Liver (tissue), 8 donors: ENCODE measurements at regions not wholly inside any gene's neighbourhood (a gene's known extent, or its start where the extent isn't known, plus 50 kb on each side); places are given as distances from the start of the nearest gene placed in this dataset.

Source experiments
- DNase-seq: peaks from one replicate; pipeline ENCODE4 v3.0.0-alpha.2; 2017; ENCODE audit warnings: low spot score
- H3K27ac ChIP-seq, 2 donors: one replicate each; pipeline ENCODE4 v1.7.0; 2013; ENCODE audit warnings: inconsistent platforms in 2 of 2, low read length in 2 of 2, control low read depth in 1 of 2, low read depth in 1 of 2, mild to moderate bottlenecking in 1 of 2
- H3K27me3 ChIP-seq, 4 donors: one replicate each; pipeline versions ENCODE4 v1.6.1 to v1.7.0; 2013; ENCODE audit warnings: low read length in 3 of 4, inconsistent platforms in 1 of 4, mild to moderate bottlenecking in 1 of 4, moderate library complexity in 1 of 4; ENCODE audit not compliant: control insufficient read depth in 4 of 4, insufficient read depth in 4 of 4
- H3K36me3 ChIP-seq, 4 donors: one replicate each; pipeline versions ENCODE4 v1.6.1 to v1.7.0; 2013; ENCODE audit warnings: low read length in 3 of 4, mild to moderate bottlenecking in 3 of 4, low read depth in 1 of 4, moderate library complexity in 1 of 4; ENCODE audit not compliant: control insufficient read depth in 4 of 4, insufficient read depth in 3 of 4
- H3K4me1 ChIP-seq, 4 donors: one replicate each; pipeline versions ENCODE4 v1.6.1 to v1.7.0; 2013; ENCODE audit warnings: low read length in 3 of 4, mild to moderate bottlenecking in 3 of 4, moderate library complexity in 1 of 4; ENCODE audit not compliant: control insufficient read depth in 4 of 4, insufficient read depth in 4 of 4
- H3K4me3 ChIP-seq, 3 donors: one replicate each; pipeline versions ENCODE4 v1.6.1 to v1.7.0; 2013; ENCODE audit warnings: low read length in 3 of 3, control low read depth in 1 of 3, low read depth in 1 of 3, mild to moderate bottlenecking in 1 of 3
- H3K9ac ChIP-seq, 2 donors: one replicate each; pipeline ENCODE4 v1.7.0; 2013; ENCODE audit warnings: low read length in 2 of 2, mild to moderate bottlenecking in 2 of 2, moderate library complexity in 2 of 2, control low read depth in 1 of 2, low read depth in 1 of 2
- H3K9me3 ChIP-seq, 4 donors: one replicate each; pipeline versions ENCODE4 v1.6.1 to v1.7.0; 2013; ENCODE audit warnings: low read length in 3 of 4; ENCODE audit not compliant: control insufficient read depth in 4 of 4
- EGR1 ChIP-seq, 2 donors: IDR thresholded peaks; 2 replicates each; pipeline ENCODE4 v1.6.1; 2016 to 2018; ENCODE audit warnings: antibody characterized with exemption in 2 of 2, low read depth in 2 of 2
- GABPA ChIP-seq, 2 donors: IDR thresholded peaks in 1 of 2; conservative IDR thresholded peaks in 1 of 2; 2 replicates each; pipeline ENCODE4 v1.6.1; 2016; ENCODE audit warnings: antibody characterized with exemption in 2 of 2, mild to moderate bottlenecking in 1 of 2, moderate library complexity in 1 of 2
- HNF4A ChIP-seq, 2 donors: conservative IDR thresholded peaks; 2 replicates each; pipeline ENCODE4 v1.6.1; 2016; ENCODE audit warnings: antibody characterized with exemption in 2 of 2, mild to moderate bottlenecking in 2 of 2
- HNF4G ChIP-seq: IDR thresholded peaks from 2 replicates; pipeline ENCODE4 v1.6.1; 2016; ENCODE audit warnings: antibody characterized with exemption
- JUND ChIP-seq, 2 donors: IDR thresholded peaks; 2 replicates each; pipeline ENCODE4 v1.6.1; 2016; ENCODE audit warnings: antibody characterized with exemption in 2 of 2
- NR2F2 ChIP-seq: IDR thresholded peaks from 2 replicates; pipeline ENCODE4 v1.6.1; 2016; ENCODE audit warnings: antibody characterized with exemption
- RAD21 ChIP-seq, 2 donors: IDR thresholded peaks; 2 replicates each; pipeline ENCODE4 v1.6.1; 2016; ENCODE audit warnings: antibody characterized with exemption in 2 of 2, mild to moderate bottlenecking in 2 of 2
- RXRA ChIP-seq, 2 donors: IDR thresholded peaks; 2 replicates each; pipeline ENCODE4 v1.6.1; 2017 to 2018; ENCODE audit warnings: antibody characterized with exemption in 2 of 2, mild to moderate bottlenecking in 1 of 2
- SP1 ChIP-seq: IDR thresholded peaks from 2 replicates; pipeline ENCODE4 v1.6.1; 2018; ENCODE audit warnings: antibody characterized with exemption, mild to moderate bottlenecking
- TAF1 ChIP-seq: conservative IDR thresholded peaks from 2 replicates; pipeline ENCODE4 v1.6.1; 2016; ENCODE audit warnings: antibody characterized with exemption, mild to moderate bottlenecking
- YY1 ChIP-seq: IDR thresholded peaks from 2 replicates; pipeline ENCODE4 v1.6.1; 2016; ENCODE audit warnings: antibody characterized with exemption, mild to moderate bottlenecking
- WGBS: extraction: QIAGEN DNeasy Blood & Tissue Kit; methylation state at CpG from one replicate; pipeline ENCODE4 v1.1.7; 2013; 5-methylcytosine and 5-hydroxymethylcytosine counted together
- TF ChIP-seq, protein P1 (sequence below): IDR thresholded peaks from 2 replicates; pipeline ENCODE4 v1.6.1; 2016; ENCODE audit warnings: antibody characterized with exemption, mild to moderate bottlenecking
- TF ChIP-seq, protein P2 (sequence below): IDR thresholded peaks from 2 replicates; pipeline ENCODE4 v1.6.1; 2016; ENCODE audit warnings: antibody characterized with exemption
- TF ChIP-seq, protein P3 (sequence below): IDR thresholded peaks from 2 replicates; pipeline ENCODE4 v1.6.1; 2016; ENCODE audit warnings: antibody characterized with exemption
- TF ChIP-seq, protein P4 (sequence below): fragments of 150-350 bp; IDR thresholded peaks from 2 replicates; pipeline ENCODE4 v1.5.1; 2017; ENCODE audit warnings: improper control_type of control experiment, low read depth, low read length; ENCODE audit not compliant: missing input control
- TF ChIP-seq, protein P5 (sequence below): IDR thresholded peaks from 2 replicates; pipeline ENCODE4 v1.6.1; 2016; ENCODE audit warnings: antibody characterized with exemption
- donor health status: healthy.
- donor health status: healthy.
- donor health status: healthy.
- donor health status: healthy.
- donor health status: healthy.

DNA sequence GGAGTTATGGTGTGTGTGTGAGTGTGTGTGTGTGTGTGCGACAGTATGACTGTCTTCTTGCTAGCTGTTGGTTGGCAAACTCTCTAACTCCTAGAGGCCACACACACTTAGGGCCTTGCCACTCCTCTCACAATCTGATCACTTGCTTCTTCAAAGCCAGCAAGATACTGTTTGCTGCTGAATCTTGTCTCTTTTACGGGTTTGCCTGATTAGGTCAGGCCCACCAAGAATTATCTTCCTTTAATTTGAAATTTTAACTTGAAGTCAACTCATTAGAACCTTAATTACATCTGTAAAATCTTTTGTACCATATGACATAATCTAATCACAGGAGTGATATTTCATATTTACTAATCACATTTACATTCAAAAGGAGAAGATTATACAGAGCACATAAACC, 359.2 kb upstream of the SGCG start:
- WGBS, result 94% methylated on average over 2 of the region's 2 CpGs
- no peak for TF ChIP-seq SP1
- TF ChIP-seq EGR1 (IDR thresholded peaks at IDR 0.05; ENCODE audit: low read depth in 2 of 2), result no peak
- no peak for TF ChIP-seq NR2F2
- TF ChIP-seq, protein P1, sequence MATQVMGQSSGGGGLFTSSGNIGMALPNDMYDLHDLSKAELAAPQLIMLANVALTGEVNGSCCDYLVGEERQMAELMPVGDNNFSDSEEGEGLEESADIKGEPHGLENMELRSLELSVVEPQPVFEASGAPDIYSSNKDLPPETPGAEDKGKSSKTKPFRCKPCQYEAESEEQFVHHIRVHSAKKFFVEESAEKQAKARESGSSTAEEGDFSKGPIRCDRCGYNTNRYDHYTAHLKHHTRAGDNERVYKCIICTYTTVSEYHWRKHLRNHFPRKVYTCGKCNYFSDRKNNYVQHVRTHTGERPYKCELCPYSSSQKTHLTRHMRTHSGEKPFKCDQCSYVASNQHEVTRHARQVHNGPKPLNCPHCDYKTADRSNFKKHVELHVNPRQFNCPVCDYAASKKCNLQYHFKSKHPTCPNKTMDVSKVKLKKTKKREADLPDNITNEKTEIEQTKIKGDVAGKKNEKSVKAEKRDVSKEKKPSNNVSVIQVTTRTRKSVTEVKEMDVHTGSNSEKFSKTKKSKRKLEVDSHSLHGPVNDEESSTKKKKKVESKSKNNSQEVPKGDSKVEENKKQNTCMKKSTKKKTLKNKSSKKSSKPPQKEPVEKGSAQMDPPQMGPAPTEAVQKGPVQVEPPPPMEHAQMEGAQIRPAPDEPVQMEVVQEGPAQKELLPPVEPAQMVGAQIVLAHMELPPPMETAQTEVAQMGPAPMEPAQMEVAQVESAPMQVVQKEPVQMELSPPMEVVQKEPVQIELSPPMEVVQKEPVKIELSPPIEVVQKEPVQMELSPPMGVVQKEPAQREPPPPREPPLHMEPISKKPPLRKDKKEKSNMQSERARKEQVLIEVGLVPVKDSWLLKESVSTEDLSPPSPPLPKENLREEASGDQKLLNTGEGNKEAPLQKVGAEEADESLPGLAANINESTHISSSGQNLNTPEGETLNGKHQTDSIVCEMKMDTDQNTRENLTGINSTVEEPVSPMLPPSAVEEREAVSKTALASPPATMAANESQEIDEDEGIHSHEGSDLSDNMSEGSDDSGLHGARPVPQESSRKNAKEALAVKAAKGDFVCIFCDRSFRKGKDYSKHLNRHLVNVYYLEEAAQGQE, result no peak
- TF ChIP-seq JUND (IDR thresholded peaks at IDR 0.05), result no peak
- no peak for TF ChIP-seq RXRA (IDR thresholded peaks at IDR 0.05)
- no peak for TF ChIP-seq YY1
- TF ChIP-seq TAF1, result no peak
- TF ChIP-seq, protein P2, sequence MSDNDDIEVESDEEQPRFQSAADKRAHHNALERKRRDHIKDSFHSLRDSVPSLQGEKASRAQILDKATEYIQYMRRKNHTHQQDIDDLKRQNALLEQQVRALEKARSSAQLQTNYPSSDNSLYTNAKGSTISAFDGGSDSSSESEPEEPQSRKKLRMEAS, result no peak
- TF ChIP-seq, protein P3, sequence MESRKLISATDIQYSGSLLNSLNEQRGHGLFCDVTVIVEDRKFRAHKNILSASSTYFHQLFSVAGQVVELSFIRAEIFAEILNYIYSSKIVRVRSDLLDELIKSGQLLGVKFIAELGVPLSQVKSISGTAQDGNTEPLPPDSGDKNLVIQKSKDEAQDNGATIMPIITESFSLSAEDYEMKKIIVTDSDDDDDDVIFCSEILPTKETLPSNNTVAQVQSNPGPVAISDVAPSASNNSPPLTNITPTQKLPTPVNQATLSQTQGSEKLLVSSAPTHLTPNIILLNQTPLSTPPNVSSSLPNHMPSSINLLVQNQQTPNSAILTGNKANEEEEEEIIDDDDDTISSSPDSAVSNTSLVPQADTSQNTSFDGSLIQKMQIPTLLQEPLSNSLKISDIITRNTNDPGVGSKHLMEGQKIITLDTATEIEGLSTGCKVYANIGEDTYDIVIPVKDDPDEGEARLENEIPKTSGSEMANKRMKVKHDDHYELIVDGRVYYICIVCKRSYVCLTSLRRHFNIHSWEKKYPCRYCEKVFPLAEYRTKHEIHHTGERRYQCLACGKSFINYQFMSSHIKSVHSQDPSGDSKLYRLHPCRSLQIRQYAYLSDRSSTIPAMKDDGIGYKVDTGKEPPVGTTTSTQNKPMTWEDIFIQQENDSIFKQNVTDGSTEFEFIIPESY, result no peak
- TF ChIP-seq GABPA (IDR thresholded peaks at IDR 0.05 in 1 of 2, conservative IDR thresholded peaks at IDR 0.05 in 1 of 2), result no peak
- TF ChIP-seq HNF4A (conservative IDR thresholded peaks at IDR 0.05), result no peak
- TF ChIP-seq, protein P4, sequence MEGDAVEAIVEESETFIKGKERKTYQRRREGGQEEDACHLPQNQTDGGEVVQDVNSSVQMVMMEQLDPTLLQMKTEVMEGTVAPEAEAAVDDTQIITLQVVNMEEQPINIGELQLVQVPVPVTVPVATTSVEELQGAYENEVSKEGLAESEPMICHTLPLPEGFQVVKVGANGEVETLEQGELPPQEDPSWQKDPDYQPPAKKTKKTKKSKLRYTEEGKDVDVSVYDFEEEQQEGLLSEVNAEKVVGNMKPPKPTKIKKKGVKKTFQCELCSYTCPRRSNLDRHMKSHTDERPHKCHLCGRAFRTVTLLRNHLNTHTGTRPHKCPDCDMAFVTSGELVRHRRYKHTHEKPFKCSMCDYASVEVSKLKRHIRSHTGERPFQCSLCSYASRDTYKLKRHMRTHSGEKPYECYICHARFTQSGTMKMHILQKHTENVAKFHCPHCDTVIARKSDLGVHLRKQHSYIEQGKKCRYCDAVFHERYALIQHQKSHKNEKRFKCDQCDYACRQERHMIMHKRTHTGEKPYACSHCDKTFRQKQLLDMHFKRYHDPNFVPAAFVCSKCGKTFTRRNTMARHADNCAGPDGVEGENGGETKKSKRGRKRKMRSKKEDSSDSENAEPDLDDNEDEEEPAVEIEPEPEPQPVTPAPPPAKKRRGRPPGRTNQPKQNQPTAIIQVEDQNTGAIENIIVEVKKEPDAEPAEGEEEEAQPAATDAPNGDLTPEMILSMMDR, result no peak
- TF ChIP-seq HNF4G, result no peak

DNA sequence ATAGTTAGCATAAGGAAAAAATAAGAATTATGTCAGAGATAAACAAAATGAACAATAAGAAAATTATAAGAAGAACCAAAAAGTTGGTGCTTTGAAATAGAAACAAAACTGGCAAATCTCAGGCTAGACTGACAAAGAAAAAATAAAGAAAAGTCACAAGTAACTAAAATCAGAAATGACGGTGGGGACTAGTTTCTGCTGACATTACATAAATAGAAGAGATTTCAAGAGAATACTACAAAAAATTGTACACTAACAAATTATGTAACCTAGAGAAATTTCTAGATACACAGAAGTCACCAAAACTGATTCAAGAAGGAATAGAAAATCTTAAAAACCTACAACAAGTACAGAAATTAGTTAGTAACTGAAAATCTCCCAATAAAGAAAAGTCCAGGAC, 355.6 kb upstream of the SGCG start:
- no peak overlapping the region for H3K27ac ChIP-seq
- 81% methylated on average over 1 of the region's 1 CpG for WGBS
- TF ChIP-seq RAD21 (IDR thresholded peaks at IDR 0.05) (no peak), HNF4G (no peak), JUND (IDR thresholded peaks at IDR 0.05) (no peak), RXRA (IDR thresholded peaks at IDR 0.05) (no peak), SP1 (no peak), NR2F2 (no peak), YY1 (no peak)
- TF ChIP-seq, protein P5, sequence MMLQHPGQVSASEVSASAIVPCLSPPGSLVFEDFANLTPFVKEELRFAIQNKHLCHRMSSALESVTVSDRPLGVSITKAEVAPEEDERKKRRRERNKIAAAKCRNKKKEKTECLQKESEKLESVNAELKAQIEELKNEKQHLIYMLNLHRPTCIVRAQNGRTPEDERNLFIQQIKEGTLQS, result no peak
- TF ChIP-seq, protein P3, result no peak
- TF ChIP-seq, protein P1, result no peak

More for the DNA sequence above, 359.2 kb upstream of the SGCG start:
- Histone ChIP-seq H3K9me3 (peaks cover 0 to 2% (median 0%) of the 10 kb centered on the region in 4 donors), H3K4me1 (no peaks in the 10 kb centered on the region), H3K36me3 (no peaks in the 10 kb centered on the region), H3K9ac (no peak overlapping the region), H3K27me3 (no peaks in the 10 kb centered on the region), H3K27ac (no peak overlapping the region), H3K4me3 (no peak overlapping the region)
- DNase-seq, result no peak

More for the DNA sequence above, 355.6 kb upstream of the SGCG start:
- Histone ChIP-seq H3K27me3 (no peaks in the 10 kb centered on the region), H3K9me3 (no peaks in the 10 kb centered on the region), H3K36me3 (no peaks in the 10 kb centered on the region), H3K4me3 (no peak overlapping the region), H3K9ac (no peak overlapping the region), H3K4me1 (no peaks in the 10 kb centered on the region)
- DNase-seq, result no peak
